GM19324 (cell line): ENCODE measurements at regions not wholly inside any gene's neighbourhood (a gene's known extent, or its start where the extent isn't known, plus 50 kb on each side); places are given as distances from the start of the nearest gene placed in this dataset.
"Not testable (repeated sequence)": the region's sequence is repeated elsewhere in the genome, so short reads cannot be mapped to it uniquely, and the experiment has no call there.

Source experiments
- ATAC-seq: cut with Tn5 transposase; IDR thresholded peaks from one replicate; pipeline ENCODE4 v1.9.1; 2021; ENCODE audit warnings: mild to moderate bottlenecking, moderate library complexity; ENCODE audit not compliant: unreplicated experiment, low FRiP score

- no peak for ATAC-seq
Observed at GRCh38 chr6:33896391-33897188, 92.8 kb upstream of the MLN start.

- ATAC-seq, result no peak
Observed at GRCh38 chr6:33895988-33896387, 92.2 kb upstream of the MLN start.

GRCh38 chr6:33895296-33895695 lies 91.5 kb upstream of the MLN start:
- no peak for ATAC-seq

- no peak for ATAC-seq
Observed at GRCh38 chr6:33894438-33894837, 90.6 kb upstream of the MLN start.

GRCh38 chr6:33892581-33893346 lies 89.0 kb upstream of the MLN start:
- ATAC-seq, result no peak

- no peak for ATAC-seq
Observed at GRCh38 chr6:33888664-33889200, 84.9 kb upstream of the MLN start.

- no peak for ATAC-seq
Observed at GRCh38 chr6:33888183-33888582, 84.4 kb upstream of the MLN start.

- ATAC-seq, result no peak
Observed at GRCh38 chr6:33886673-33887144, 82.9 kb upstream of the MLN start.

- no peak for ATAC-seq
Observed at GRCh38 chr6:33885132-33886057, 81.6 kb upstream of the MLN start.

GRCh38 chr6:33883621-33884020 lies 79.8 kb upstream of the MLN start:
- ATAC-seq, result not testable (repeated sequence)

- ATAC-seq, result no peak
Observed at GRCh38 chr6:33882154-33882553, 78.4 kb upstream of the MLN start.

- no peak for ATAC-seq
Observed at GRCh38 chr6:33880766-33881165, 77.0 kb upstream of the MLN start.

GRCh38 chr6:33880104-33880678 lies 76.4 kb upstream of the MLN start:
- no peak for ATAC-seq

GRCh38 chr6:33878562-33878961 lies 74.8 kb upstream of the MLN start:
- no peak for ATAC-seq

GRCh38 chr6:33877982-33878535 lies 74.3 kb upstream of the MLN start:
- ATAC-seq, result no peak

GRCh38 chr6:33875696-33876095 lies 71.9 kb upstream of the MLN start:
- ATAC-seq, result no peak

GRCh38 chr6:33875141-33875581 lies 71.4 kb upstream of the MLN start:
- ATAC-seq, result no peak

GRCh38 chr6:33874136-33874760 lies 70.4 kb upstream of the MLN start:
- no peak for ATAC-seq

GRCh38 chr6:33872761-33873160 lies 69.0 kb upstream of the MLN start:
- ATAC-seq, result no peak
